HepG2 (cell line): ENCODE measurements at regions not wholly inside any gene's neighbourhood (a gene's known extent, or its start where the extent isn't known, plus 50 kb on each side); places are given as distances from the start of the nearest gene placed in this dataset.

Source experiments
- ATAC-seq: fragments of 200-7000 bp; cut with Tn5 transposase; 3 replicates; pipeline ENCODE4 v1.9.1; 2020; ENCODE audit warnings: mild to moderate bottlenecking, moderate library complexity
- BruUV-seq: library from RNA; stranded (reverse); fragments of 400-500 nt; replicated peaks from 2 replicates; lab custom pipeline; 2021; lab: Mats Ljungman, UMichigan
- CTCF ChIA-PET: fragments of 300-600 bp; formaldehyde crosslinking; extraction: SDS; loops from one replicate; lab custom pipeline; 2021; ENCODE audit warnings: low total read pairs, inconsistent platforms, low intra/inter-chr PET ratio; lab: Yijun Ruan, JAX
- POLR2A ChIA-PET: fragments of 350-600 bp; sonication (Branson Sonifier 250); formaldehyde crosslinking; loops from one replicate; lab custom pipeline; 2020; ENCODE audit warnings: antibody characterized with exemption, inconsistent platforms; lab: Yijun Ruan, JAX
- DNase-seq: peaks from one replicate; pipeline ENCODE4 v3.0.0-alpha.2; 2015; ENCODE audit warnings: low spot score
- FAIRE-seq: peaks from 3 replicates; lab custom pipeline; 2011; peaks lifted over from hg19 to GRCh38; lab: Jason Lieb, UNC
- H2AFZ ChIP-seq: one replicate; pipeline ENCODE4 v1.6.1; 2011; ENCODE audit warnings: low read length, inconsistent platforms
- H3K27ac ChIP-seq: fragments of 300-600 bp; 3 replicates; pipeline ENCODE4 v1.8.0; 2011; ENCODE audit warnings: mixed run types, mild to moderate bottlenecking, mixed read lengths, low read length, inconsistent platforms; ENCODE audit not compliant: insufficient read depth; ENCODE audit errors: extremely low read length
- H3K27me3 ChIP-seq, 2 experiments: fragments of 200-600 bp in 1 of 2; 2 replicates in 1 of 2; 3 replicates in 1 of 2; pipeline versions ENCODE4 v1.6.0 to v1.8.0; 2011; ENCODE audit warnings: low read length in 2 of 2, mild to moderate bottlenecking in 2 of 2, moderate library complexity in 2 of 2, inconsistent platforms in 1 of 2; ENCODE audit not compliant: insufficient read depth in 2 of 2, control insufficient read depth in 1 of 2
- H3K36me3 ChIP-seq, 2 experiments: fragments of 200-600 bp in 1 of 2; replicated peaks in 1 of 2; 2 replicates in 1 of 2; 3 replicates in 1 of 2; pipeline versions ENCODE4 v1.5.1 to v1.8.0; 2011; ENCODE audit warnings: low read length in 2 of 2, inconsistent platforms in 1 of 2; ENCODE audit not compliant: insufficient read depth in 2 of 2, control insufficient read depth in 1 of 2
- H3K4me1 ChIP-seq: 2 replicates; pipeline ENCODE4 v1.5.1; 2012; ENCODE audit warnings: low read length, inconsistent platforms; ENCODE audit not compliant: insufficient read depth
- H3K4me2 ChIP-seq: 2 replicates; pipeline ENCODE4 v1.6.0; 2011; ENCODE audit warnings: low read depth, low read length, inconsistent platforms
- H3K4me3 ChIP-seq, 3 experiments: fragments of 200-600 bp in 1 of 3; sonication (generic), shearing (Covaris generic) in 1 of 3; replicated peaks in 1 of 3; 2 replicates each; pipeline ENCODE4 v1.5.1; 2011 to 2016; ENCODE audit warnings: low read length in 3 of 3, inconsistent platforms in 2 of 3, low read depth in 2 of 3, mild to moderate bottlenecking in 2 of 3, control low read depth in 1 of 3, mixed read lengths in 1 of 3; ENCODE audit not compliant: insufficient read depth in 1 of 3
- H3K79me2 ChIP-seq: one replicate; pipeline ENCODE4 v1.6.1; 2011; ENCODE audit warnings: low read length, inconsistent platforms; ENCODE audit not compliant: insufficient read depth
- H3K9ac ChIP-seq: 2 replicates; pipeline ENCODE4 v1.6.0; 2011; ENCODE audit warnings: mild to moderate bottlenecking, low read depth, low read length, inconsistent platforms; ENCODE audit not compliant: insufficient read depth
- H3K9me3 ChIP-seq: 2 replicates; pipeline ENCODE4 v1.5.1; 2012; ENCODE audit warnings: mild to moderate bottlenecking, low read length
- H4K20me1 ChIP-seq: 2 replicates; pipeline ENCODE4 v1.6.0; 2011; ENCODE audit warnings: inconsistent platforms, mild to moderate bottlenecking, low read length, moderate library complexity; ENCODE audit not compliant: insufficient read depth
- HOXA3 ChIP-seq: sonication (generic); formaldehyde crosslinking; IDR thresholded peaks from 2 replicates; pipeline ENCODE4 v1.5.0; 2020; ENCODE audit warnings: missing genetic modification reagents
- SAP130 ChIP-seq: IDR thresholded peaks from 2 replicates; pipeline ENCODE4 v1.6.1; 2016; ENCODE audit warnings: low read depth
- SMAD9 ChIP-seq: sonication (generic); formaldehyde crosslinking; IDR thresholded peaks from 2 replicates; pipeline ENCODE4 v1.5.1; 2020; ENCODE audit warnings: mild to moderate bottlenecking, missing genetic modification reagents
- ZNF33B ChIP-seq: sonication (generic); formaldehyde crosslinking; IDR thresholded peaks from 2 replicates; pipeline ENCODE4 v1.5.1; 2020; ENCODE audit warnings: mild to moderate bottlenecking, missing genetic modification reagents
- ZNF660 ChIP-seq: sonication (generic); formaldehyde crosslinking; IDR thresholded peaks from 2 replicates; pipeline ENCODE4 v1.5.1; 2020; ENCODE audit warnings: mild to moderate bottlenecking, low read depth, missing genetic modification reagents, borderline replicate concordance
- ZNF678 ChIP-seq: sonication (generic); formaldehyde crosslinking; IDR thresholded peaks from 2 replicates; pipeline ENCODE4 v1.4.0; 2020; ENCODE audit warnings: mild to moderate bottlenecking, missing genetic modification reagents
- ZNF879 ChIP-seq: sonication (generic); formaldehyde crosslinking; IDR thresholded peaks from 2 replicates; pipeline ENCODE4 v1.8.1; 2023; ENCODE audit warnings: missing genetic modification reagents
- WGBS: methylation state at CpG from one replicate; pipeline ENCODE4 v1.1.6; 2017; ENCODE audit warnings: low lambda C conversion rate; 5-methylcytosine and 5-hydroxymethylcytosine counted together
- in situ Hi-C: cut with HindIII; loops from 2 replicates; pipeline ENCODE4 v1.10.0; 2017; ENCODE audit warnings: low pct_unique_long_range_greater_than_20kb; ENCODE audit not compliant: extremely low pct_ligation_motif_present
- intact Hi-C: fragments of 100-400 bp; cut with micrococcal nuclease; formaldehyde crosslinking; loops from one replicate; pipeline ENCODE4 v1.10.0; 2022; ENCODE audit not compliant: unreplicated experiment
- TF ChIP-seq, protein P1 (sequence below): sonication (generic); formaldehyde crosslinking; IDR thresholded peaks from 2 replicates; pipeline ENCODE4 v1.9.0; 2021; ENCODE audit warnings: missing genetic modification reagents, mild to moderate bottlenecking, borderline replicate concordance
- TF ChIP-seq, protein P2 (sequence below), 2 experiments: sonication (generic) in 1 of 2; formaldehyde crosslinking in 1 of 2; IDR thresholded peaks; 2 replicates each; pipeline versions ENCODE4 v1.4.0 to v1.6.1; 2016 to 2020; ENCODE audit warnings: borderline replicate concordance in 1 of 2, low read depth in 1 of 2, mild to moderate bottlenecking in 1 of 2, missing genetic modification reagents in 1 of 2
- TF ChIP-seq, protein P3 (sequence below): sonication (generic); formaldehyde crosslinking; IDR thresholded peaks from 2 replicates; pipeline ENCODE4 v1.5.0; 2020; ENCODE audit warnings: missing genetic modification reagents
- TF ChIP-seq, protein P4 (sequence below): sonication (generic); formaldehyde crosslinking; IDR thresholded peaks from 2 replicates; pipeline ENCODE4 v1.8.0; 2022; ENCODE audit warnings: mild to moderate bottlenecking, missing genetic modification reagents

DNA sequence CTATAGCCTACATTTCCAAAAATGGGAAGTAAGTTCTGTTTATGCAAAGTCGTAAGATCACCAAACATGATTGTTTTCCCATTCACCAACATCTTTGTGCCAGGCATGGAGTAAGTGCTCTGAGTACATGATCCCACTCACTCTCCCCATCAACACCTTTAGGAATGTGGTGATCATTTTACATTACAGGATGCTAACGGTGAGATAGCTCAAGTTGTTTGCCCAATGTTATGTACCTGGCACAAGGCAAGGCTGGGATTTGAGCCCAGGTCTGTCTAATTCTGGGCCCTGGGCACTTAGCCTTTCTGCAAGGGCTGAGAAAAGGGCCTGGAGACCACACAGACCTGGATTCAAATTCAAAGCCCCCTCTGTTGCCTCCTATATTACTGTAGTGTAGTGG, 581.7 kb upstream of the CFAP20DC start:
- H3K4me3 ChIP-seq = no peak overlapping the region
- CTCF ChIA-PET = no interaction called here
- no peaks in the 10 kb centered on the region for H3K36me3 ChIP-seq
- intact Hi-C loops = no loop called here
- no peaks in the 10 kb centered on the region for H3K79me2 ChIP-seq
- FAIRE-seq (no peak), ATAC-seq (no peak), DNase-seq (no peak)
- no peaks in the 10 kb centered on the region for H3K9me3 ChIP-seq
- H4K20me1 ChIP-seq = no peaks in the 10 kb centered on the region
- H3K27ac ChIP-seq = no peak overlapping the region
- no peaks in the 10 kb centered on the region for H3K4me1 ChIP-seq
- no peaks in the 10 kb centered on the region for H3K27me3 ChIP-seq
- in situ Hi-C loops = no loop called here
- WGBS = 11% methylated on average over 2 of the region's 2 CpGs
- no peak overlapping the region for H3K9ac ChIP-seq
- no peak overlapping the region for H3K4me2 ChIP-seq
- no TSS peak for BruUV-seq
- POLR2A ChIA-PET = no interaction called here
- TF ChIP-seq ZNF660 (CRISPR knock-in tag) (no peak), SMAD9 (CRISPR knock-in tag) (no peak), ZNF33B (CRISPR knock-in tag) (no peak)
- TF ChIP-seq, protein P1, sequence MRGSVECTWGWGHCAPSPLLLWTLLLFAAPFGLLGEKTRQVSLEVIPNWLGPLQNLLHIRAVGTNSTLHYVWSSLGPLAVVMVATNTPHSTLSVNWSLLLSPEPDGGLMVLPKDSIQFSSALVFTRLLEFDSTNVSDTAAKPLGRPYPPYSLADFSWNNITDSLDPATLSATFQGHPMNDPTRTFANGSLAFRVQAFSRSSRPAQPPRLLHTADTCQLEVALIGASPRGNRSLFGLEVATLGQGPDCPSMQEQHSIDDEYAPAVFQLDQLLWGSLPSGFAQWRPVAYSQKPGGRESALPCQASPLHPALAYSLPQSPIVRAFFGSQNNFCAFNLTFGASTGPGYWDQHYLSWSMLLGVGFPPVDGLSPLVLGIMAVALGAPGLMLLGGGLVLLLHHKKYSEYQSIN (CRISPR knock-in tag) = no peak
- H2AFZ ChIP-seq = no peak overlapping the region

DNA sequence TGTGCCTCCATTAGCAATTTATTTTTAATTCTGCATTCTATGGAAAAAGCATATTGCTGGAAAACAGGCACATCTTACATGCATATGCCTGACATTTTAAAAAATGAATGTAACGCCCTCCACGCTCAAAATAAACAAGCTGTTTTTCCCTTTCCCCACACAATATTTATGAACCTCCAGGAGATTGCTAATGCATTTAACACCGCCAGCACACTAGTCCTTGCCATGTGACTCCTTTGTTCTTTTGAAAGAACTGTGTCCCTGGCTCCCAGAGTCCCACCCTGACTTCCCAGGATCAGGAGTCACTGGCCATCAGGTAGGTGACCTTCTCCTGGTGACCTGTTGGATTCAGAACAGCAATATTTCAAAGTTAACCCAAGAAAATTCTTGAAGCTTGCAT, 571.2 kb upstream of the CFAP20DC start:
- no peaks in the 10 kb centered on the region for H4K20me1 ChIP-seq
- DNase-seq (no peak), FAIRE-seq (no peak), ATAC-seq (no peak)
- H3K9me3 ChIP-seq = no peaks in the 10 kb centered on the region
- POLR2A ChIA-PET = no interaction called here
- CTCF ChIA-PET = no interaction called here
- H3K4me3 ChIP-seq = no peak overlapping the region
- no peak overlapping the region for H3K9ac ChIP-seq
- in situ Hi-C loops = no loop called here
- no peaks in the 10 kb centered on the region for H3K27me3 ChIP-seq
- no peaks in the 10 kb centered on the region for H3K79me2 ChIP-seq
- intact Hi-C loops = no loop called here
- 47% methylated on average over 3 of the region's 3 CpGs for WGBS
- no peak overlapping the region for H3K4me2 ChIP-seq
- H2AFZ ChIP-seq = no peak overlapping the region
- no peak overlapping the region for H3K27ac ChIP-seq
- BruUV-seq = no TSS peak
- H3K36me3 ChIP-seq = no peaks in the 10 kb centered on the region
- no peaks in the 10 kb centered on the region for H3K4me1 ChIP-seq
- TF ChIP-seq, protein P2, sequence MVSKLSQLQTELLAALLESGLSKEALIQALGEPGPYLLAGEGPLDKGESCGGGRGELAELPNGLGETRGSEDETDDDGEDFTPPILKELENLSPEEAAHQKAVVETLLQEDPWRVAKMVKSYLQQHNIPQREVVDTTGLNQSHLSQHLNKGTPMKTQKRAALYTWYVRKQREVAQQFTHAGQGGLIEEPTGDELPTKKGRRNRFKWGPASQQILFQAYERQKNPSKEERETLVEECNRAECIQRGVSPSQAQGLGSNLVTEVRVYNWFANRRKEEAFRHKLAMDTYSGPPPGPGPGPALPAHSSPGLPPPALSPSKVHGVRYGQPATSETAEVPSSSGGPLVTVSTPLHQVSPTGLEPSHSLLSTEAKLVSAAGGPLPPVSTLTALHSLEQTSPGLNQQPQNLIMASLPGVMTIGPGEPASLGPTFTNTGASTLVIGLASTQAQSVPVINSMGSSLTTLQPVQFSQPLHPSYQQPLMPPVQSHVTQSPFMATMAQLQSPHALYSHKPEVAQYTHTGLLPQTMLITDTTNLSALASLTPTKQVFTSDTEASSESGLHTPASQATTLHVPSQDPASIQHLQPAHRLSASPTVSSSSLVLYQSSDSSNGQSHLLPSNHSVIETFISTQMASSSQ (IDR thresholded peaks at IDR 0.05; ENCODE audit: low read depth) = no peak
- TF ChIP-seq, protein P2 (CRISPR knock-in tag; IDR thresholded peaks at IDR 0.05; ENCODE audit: borderline replicate concordance) = no peak
- TF ChIP-seq SAP130 = no peak
- TF ChIP-seq ZNF879 = no peak
- TF ChIP-seq, protein P3, sequence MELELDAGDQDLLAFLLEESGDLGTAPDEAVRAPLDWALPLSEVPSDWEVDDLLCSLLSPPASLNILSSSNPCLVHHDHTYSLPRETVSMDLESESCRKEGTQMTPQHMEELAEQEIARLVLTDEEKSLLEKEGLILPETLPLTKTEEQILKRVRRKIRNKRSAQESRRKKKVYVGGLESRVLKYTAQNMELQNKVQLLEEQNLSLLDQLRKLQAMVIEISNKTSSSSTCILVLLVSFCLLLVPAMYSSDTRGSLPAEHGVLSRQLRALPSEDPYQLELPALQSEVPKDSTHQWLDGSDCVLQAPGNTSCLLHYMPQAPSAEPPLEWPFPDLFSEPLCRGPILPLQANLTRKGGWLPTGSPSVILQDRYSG (CRISPR knock-in tag) = no peak
- TF ChIP-seq HOXA3 (CRISPR knock-in tag) = no peak
- TF ChIP-seq, protein P4, sequence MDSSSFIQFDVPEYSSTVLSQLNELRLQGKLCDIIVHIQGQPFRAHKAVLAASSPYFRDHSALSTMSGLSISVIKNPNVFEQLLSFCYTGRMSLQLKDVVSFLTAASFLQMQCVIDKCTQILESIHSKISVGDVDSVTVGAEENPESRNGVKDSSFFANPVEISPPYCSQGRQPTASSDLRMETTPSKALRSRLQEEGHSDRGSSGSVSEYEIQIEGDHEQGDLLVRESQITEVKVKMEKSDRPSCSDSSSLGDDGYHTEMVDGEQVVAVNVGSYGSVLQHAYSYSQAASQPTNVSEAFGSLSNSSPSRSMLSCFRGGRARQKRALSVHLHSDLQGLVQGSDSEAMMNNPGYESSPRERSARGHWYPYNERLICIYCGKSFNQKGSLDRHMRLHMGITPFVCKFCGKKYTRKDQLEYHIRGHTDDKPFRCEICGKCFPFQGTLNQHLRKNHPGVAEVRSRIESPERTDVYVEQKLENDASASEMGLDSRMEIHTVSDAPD (CRISPR knock-in tag) = no peak
- TF ChIP-seq ZNF678 = no peak
